Cardiac fibroblast (primary cell): ENCODE measurements at regions not wholly inside any gene's neighbourhood (a gene's known extent, or its start where the extent isn't known, plus 50 kb on each side); places are given as distances from the start of the nearest gene placed in this dataset.
"Not testable (repeated sequence)": the region's sequence is repeated elsewhere in the genome, so short reads cannot be mapped to it uniquely, and the experiment has no call there.

Experiments used
- DNase-seq, 2 donors: peaks; one replicate each; pipeline versions ENCODE4 v3.0.0 to v3.0.0-alpha.2; 2010; ENCODE audit warnings: low read depth in 2 of 2
- H3K4me3 ChIP-seq, 2 donors: replicated peaks in 1 of 2; 1 replicate in 1 of 2; 2 replicates in 1 of 2; pipeline ENCODE4 v1.5.1; 2011; ENCODE audit warnings: low read depth in 2 of 2, low read length in 2 of 2, mild to moderate bottlenecking in 2 of 2, moderate library complexity in 1 of 2
- CTCF ChIP-seq: IDR thresholded peaks from one replicate; pipeline ENCODE4 v1.5.1; 2011; ENCODE audit warnings: low read depth, mild to moderate bottlenecking, low read length, inconsistent platforms

GRCh38 chr5:7269591-7270274, 126.2 kb upstream of the ADCY2 start:
- H3K4me3 ChIP-seq = no peak overlapping the region
- TF ChIP-seq CTCF = no peak
- no peak for DNase-seq

GRCh38 chr5:7271435-7272084, 124.4 kb upstream of the ADCY2 start:
- TF ChIP-seq CTCF = no peak
- no peak overlapping the region for H3K4me3 ChIP-seq
- DNase-seq = no peak

GRCh38 chr5:7272408-7272965, 123.5 kb upstream of the ADCY2 start:
- no peak for TF ChIP-seq CTCF
- no peak overlapping the region for H3K4me3 ChIP-seq
- DNase-seq = no peak

GRCh38 chr5:7274203-7274602, 121.7 kb upstream of the ADCY2 start:
- no peak for DNase-seq
- no peak overlapping the region for H3K4me3 ChIP-seq
- TF ChIP-seq CTCF = no peak

GRCh38 chr5:7289634-7290033, 106.3 kb upstream of the ADCY2 start:
- not testable (repeated sequence) for DNase-seq, H3K4me3 ChIP-seq

GRCh38 chr5:7297821-7298220, 98.1 kb upstream of the ADCY2 start:
- DNase-seq, H3K4me3 ChIP-seq: not testable (repeated sequence)

GRCh38 chr5:7299731-7300130, 96.2 kb upstream of the ADCY2 start:
- not testable (repeated sequence) for DNase-seq, H3K4me3 ChIP-seq

- not testable (repeated sequence) for H3K4me3 ChIP-seq, DNase-seq
Observed at GRCh38 chr5:7305000-7305674, 90.8 kb upstream of the ADCY2 start.

- not testable (repeated sequence) for DNase-seq, H3K4me3 ChIP-seq
Observed at GRCh38 chr5:7306556-7306955, 89.4 kb upstream of the ADCY2 start.

- DNase-seq = not testable (repeated sequence)
Observed at GRCh38 chr5:7307709-7308108, 88.2 kb upstream of the ADCY2 start.

GRCh38 chr5:7309715-7310114, 86.2 kb upstream of the ADCY2 start:
- not testable (repeated sequence) for H3K4me3 ChIP-seq, DNase-seq

More at GRCh38 chr5:7307709-7308108, 88.2 kb upstream of the ADCY2 start:
- not testable (repeated sequence) for H3K4me3 ChIP-seq

GRCh38 chr5:7310656-7311055, 85.3 kb upstream of the ADCY2 start:
- not testable (repeated sequence) for DNase-seq

More at GRCh38 chr5:7310656-7311055, 85.3 kb upstream of the ADCY2 start:
- H3K4me3 ChIP-seq = not testable (repeated sequence)
